ENCODE measurements at regions not wholly inside any gene's neighbourhood (a gene's known extent, or its start where the extent isn't known, plus 50 kb on each side); places are given as distances from the start of the nearest gene placed in this dataset.

GRCh38 chr5:107805166-107805565, 134.4 kb upstream of the EFNA5 start:
- TF ChIP-seq ZNF331 (CRISPR knock-in tag; IDR thresholded peaks at IDR 0.05; ENCODE audit: low read depth) (no peak), POLR2AphosphoS5 (IDR thresholded peaks at IDR 0.05; ENCODE audit: low read depth) (no peak), NANOG (IDR thresholded peaks at IDR 0.05; ENCODE audit: borderline replicate concordance) (no peak), JUNB (IDR thresholded peaks at IDR 0.05; ENCODE audit: unreplicated experiment) (no peak), ZNF114 (CRISPR knock-in tag; IDR thresholded peaks at IDR 0.05) (no peak), ZNF462 (CRISPR knock-in tag; IDR thresholded peaks at IDR 0.05) (no peak), CTCF (conservative IDR thresholded peaks at IDR 0.05; ENCODE audit: low read depth in 2 of 2) (no peak), STAT1 (IDR thresholded peaks at IDR 0.05; ENCODE audit: unreplicated experiment) (no peak)
- Histone ChIP-seq H3K79me2 (replicated peaks; ENCODE audit: insufficient read depth) (no peaks in the 10 kb centered on the region), H3K4me3 (no peak overlapping the region), H3K4me2 (peak overlapping the region; percentile 30), H3K36me3 (ENCODE audit: insufficient read depth) (no peaks in the 10 kb centered on the region), H3K27ac (ENCODE audit: low read depth) (no peak overlapping the region), H3K4me1 (ENCODE audit: insufficient read depth) (peaks cover 49% of the 10 kb centered on the region), H4K20me1 (replicated peaks; ENCODE audit: insufficient read depth) (no peaks in the 10 kb centered on the region), H3K27me3 (ENCODE audit: insufficient read depth) (no peaks in the 10 kb centered on the region), H3F3A (replicated peaks; ENCODE audit: low read depth) (no peaks in the 10 kb centered on the region; the same call in 1 of the 2 replicates), H3K9me2 (ENCODE audit: insufficient read depth) (no peaks in the 10 kb centered on the region), H2AFZ (peak overlapping the region; percentile 20; the same call in 1 of the 2 replicates)
- DNase-seq (ENCODE audit: low spot score) (no peak), ATAC-seq (no peak)
- H3K4me1 Mint-ChIP-seq = peaks cover 13% of the 10 kb centered on the region
- no peak overlapping the region for H3K27ac Mint-ChIP-seq
- H3K27me3 Mint-ChIP-seq (ENCODE audit: insufficient read depth, low read depth, poor library complexity) = peaks cover 10% of the 10 kb centered on the region
- no peak overlapping the region for H3K4me3 Mint-ChIP-seq
- H3K36me3 Mint-ChIP-seq (ENCODE audit: low read depth) = no peaks in the 10 kb centered on the region
- no peaks in the 10 kb centered on the region for H3K9me3 Mint-ChIP-seq
